SK-N-SH (cell line): ENCODE measurements at regions not wholly inside any gene's neighbourhood (a gene's known extent, or its start where the extent isn't known, plus 50 kb on each side); places are given as distances from the start of the nearest gene placed in this dataset.

Source experiments
- CTCF ChIA-PET: fragments of 300-600, 350-600 bp; formaldehyde crosslinking; extraction: SDS; loops from one replicate; lab custom pipeline; 2021; lab: Yijun Ruan, JAX
- POLR2A ChIA-PET: fragments of 350-600 bp; sonication (Branson Sonifier 250); formaldehyde crosslinking; extraction: SDS; loops from one replicate; lab custom pipeline; 2020; ENCODE audit warnings: antibody characterized with exemption, inconsistent platforms; lab: Yijun Ruan, JAX
- DNase-seq: peaks from one replicate; pipeline ENCODE4 v3.0.0; 2012
- H2AFZ ChIP-seq: fragments of 200-600 bp; sonication (generic); 2 replicates; pipeline ENCODE4 v1.8.1; 2016; ENCODE audit warnings: antibody characterized with exemption, mild to moderate bottlenecking, low read depth
- H3F3A ChIP-seq: fragments of 200-600 bp; sonication (generic); replicated peaks from 2 replicates; pipeline ENCODE3; 2016; ENCODE audit warnings: antibody characterized with exemption, mild to moderate bottlenecking; ENCODE audit not compliant: insufficient read depth
- H3K27ac ChIP-seq, 2 experiments: fragments of 200-500 bp in 1 of 2; fragments of 200-600 bp in 1 of 2; sonication (Bioruptor generic) in 1 of 2; sonication (generic), shearing (Covaris generic) in 1 of 2; 2 replicates each; pipeline versions ENCODE4 v1.5.1 to v1.6.1; 2014 to 2016; ENCODE audit warnings: low read depth in 2 of 2, inconsistent platforms in 1 of 2, low read length in 1 of 2, mild to moderate bottlenecking in 1 of 2, mixed read lengths in 1 of 2
- H3K27me3 ChIP-seq: fragments of 200-600 bp; sonication (generic), shearing (Covaris generic); 2 replicates; pipeline ENCODE4 v1.6.1; 2016; ENCODE audit warnings: mixed run types; ENCODE audit not compliant: insufficient read depth
- H3K36me3 ChIP-seq, 2 experiments: fragments of 200-500 bp in 1 of 2; fragments of 200-600 bp in 1 of 2; sonication (Bioruptor generic) in 1 of 2; sonication (generic) in 1 of 2; replicated peaks in 1 of 2; 2 replicates each; pipeline versions ENCODE3 to v1.5.1; 2014 to 2016; ENCODE audit warnings: low read length in 1 of 2, mild to moderate bottlenecking in 1 of 2; ENCODE audit not compliant: insufficient read depth in 2 of 2, control insufficient read depth in 1 of 2
- H3K4me1 ChIP-seq, 2 experiments: fragments of 200-500 bp in 1 of 2; fragments of 200-600 bp in 1 of 2; sonication (Bioruptor generic) in 1 of 2; sonication (generic), shearing (Covaris generic) in 1 of 2; 2 replicates each; pipeline versions ENCODE4 v1.5.1 to v1.6.1; 2014 to 2016; ENCODE audit warnings: low read depth in 1 of 2, low read length in 1 of 2, mixed run types in 1 of 2; ENCODE audit not compliant: insufficient read depth in 2 of 2, control insufficient read depth in 1 of 2
- H3K4me2 ChIP-seq: fragments of 200-600 bp; sonication (generic), shearing (Covaris generic); 2 replicates; pipeline ENCODE4 v1.6.1; 2017; ENCODE audit warnings: mixed run types
- H3K4me3 ChIP-seq, 2 experiments: fragments of 200-500 bp in 1 of 2; fragments of 200-600 bp in 1 of 2; sonication (Bioruptor generic) in 1 of 2; sonication (generic), shearing (Covaris generic) in 1 of 2; 2 replicates each; pipeline versions ENCODE4 v1.5.1 to v1.8.1; 2014 to 2016; ENCODE audit warnings: low read depth in 2 of 2, inconsistent platforms in 1 of 2, low read length in 1 of 2, mild to moderate bottlenecking in 1 of 2, mixed read lengths in 1 of 2, moderate library complexity in 1 of 2
- H3K79me2 ChIP-seq: fragments of 200-600 bp; sonication (generic); 2 replicates; pipeline ENCODE4 v1.8.1; 2017; ENCODE audit warnings: mild to moderate bottlenecking; ENCODE audit not compliant: insufficient read depth
- H3K9ac ChIP-seq: fragments of 200-600 bp; sonication (generic); 2 replicates; pipeline ENCODE4 v1.6.1; 2017; ENCODE audit warnings: mixed run types
- H3K9me2 ChIP-seq: fragments of 200-600 bp; sonication (generic); 2 replicates; pipeline ENCODE4 v1.6.1; 2017; ENCODE audit warnings: mixed run types
- H3K9me3 ChIP-seq: fragments of 200-600 bp; sonication (generic); 2 replicates; pipeline ENCODE4 v1.6.1; 2017; ENCODE audit warnings: mixed run types, mild to moderate bottlenecking, moderate library complexity
- H4K20me1 ChIP-seq: fragments of 200-600 bp; sonication (generic); 2 replicates; pipeline ENCODE4 v1.6.1; 2017; ENCODE audit warnings: mild to moderate bottlenecking, mixed run types; ENCODE audit not compliant: insufficient read depth
- CTCF ChIP-seq: fragments of 200-600 bp; sonication (generic); IDR thresholded peaks from 2 replicates; pipeline ENCODE4 v1.6.1; 2017; ENCODE audit warnings: antibody characterized with exemption, mild to moderate bottlenecking, moderate library complexity
- EP300 ChIP-seq, 2 experiments: IDR thresholded peaks; 2 replicates each; pipeline versions ENCODE4 v1.4.0 to v1.6.1; 2012; ENCODE audit warnings: borderline replicate concordance in 1 of 2, low read depth in 1 of 2, low read length in 1 of 2
- EZH2phosphoT487 ChIP-seq: fragments of 200-600 bp; sonication (generic); IDR thresholded peaks from 2 replicates; pipeline ENCODE4 v1.6.1; 2017; ENCODE audit warnings: low read depth, mixed run types, mild to moderate bottlenecking, antibody characterized with exemption, moderate library complexity, borderline replicate concordance
- FOSL2 ChIP-seq: IDR thresholded peaks from 2 replicates; pipeline ENCODE4 v1.4.0; 2012; ENCODE audit warnings: low read depth, mild to moderate bottlenecking, moderate library complexity, borderline replicate concordance
- FOXJ3 ChIP-seq: sonication (generic); formaldehyde crosslinking; IDR thresholded peaks from 2 replicates; pipeline ENCODE4 v1.5.1; 2020; ENCODE audit warnings: mild to moderate bottlenecking, missing genetic modification reagents
- FOXM1 ChIP-seq: IDR thresholded peaks from 2 replicates; pipeline ENCODE4 v1.4.0; 2012; ENCODE audit warnings: low read depth, mild to moderate bottlenecking
- GATA2 ChIP-seq: sonication (generic); formaldehyde crosslinking; IDR thresholded peaks from 2 replicates; pipeline ENCODE4 v1.5.0; 2020; ENCODE audit warnings: mild to moderate bottlenecking, missing genetic modification reagents
- IRF3 ChIP-seq: fragments of 150-350 bp; IDR thresholded peaks from 2 replicates; pipeline ENCODE4 v1.6.1; 2016; ENCODE audit warnings: mild to moderate bottlenecking, low read depth, low read length
- MAX ChIP-seq: IDR thresholded peaks from 2 replicates; pipeline ENCODE4 v1.4.0; 2012; ENCODE audit warnings: low read depth
- MEF2A ChIP-seq: IDR thresholded peaks from 2 replicates; pipeline ENCODE4 v1.4.0; 2012; ENCODE audit warnings: low read depth, borderline replicate concordance
- PBX3 ChIP-seq: IDR thresholded peaks from 2 replicates; pipeline ENCODE4; 2012
- POLR2AphosphoS5 ChIP-seq: IDR thresholded peaks from 2 replicates; pipeline ENCODE4 v1.6.1; 2012; ENCODE audit warnings: low read depth, low read length
- RAD21 ChIP-seq: IDR thresholded peaks from 2 replicates; pipeline ENCODE4 v1.6.1; 2012; ENCODE audit warnings: mild to moderate bottlenecking, low read length
- RCOR1 ChIP-seq: fragments of 150-350 bp; IDR thresholded peaks from 2 replicates; pipeline ENCODE4 v1.6.1; 2017; ENCODE audit warnings: antibody characterized with exemption, low read length
- RFX5 ChIP-seq: IDR thresholded peaks from 2 replicates; pipeline ENCODE4 v1.6.1; 2012; ENCODE audit warnings: mild to moderate bottlenecking, improper control_type of control experiment, low read length
- SMC3 ChIP-seq: IDR thresholded peaks from 2 replicates; pipeline ENCODE4 v1.6.1; 2012; ENCODE audit warnings: low read depth, low read length, improper control_type of control experiment
- TCF12 ChIP-seq: IDR thresholded peaks from 2 replicates; pipeline ENCODE4 v1.4.0; 2012
- USF1 ChIP-seq: IDR thresholded peaks from 2 replicates; pipeline ENCODE4 v1.4.0; 2012; ENCODE audit warnings: low read depth, borderline replicate concordance
- USF2 ChIP-seq: fragments of 150-350 bp; IDR thresholded peaks from 2 replicates; pipeline ENCODE4 v1.6.1; 2017; ENCODE audit warnings: antibody characterized with exemption, low read length, low read depth, borderline replicate concordance
- YY1 ChIP-seq: IDR thresholded peaks from 2 replicates; pipeline ENCODE4 v1.4.0; 2012; ENCODE audit warnings: low read depth, mild to moderate bottlenecking
- WGBS: methylation state at CpG from one replicate; pipeline ENCODE4 v1.1.6; 2017; ENCODE audit warnings: low lambda C conversion rate; 5-methylcytosine and 5-hydroxymethylcytosine counted together

- Histone ChIP-seq H3K9me2 (no peaks in the 10 kb centered on the region), H3K4me2 (no peak overlapping the region), H3K9me3 (peaks cover 4% of the 10 kb centered on the region; the same call in 1 of the 2 replicates), H2AFZ (no peak overlapping the region), H3K27me3 (no peaks in the 10 kb centered on the region; the same call in 1 of the 2 replicates), H3K36me3 (no peaks in the 10 kb centered on the region), H3K4me1 (no peaks in the 10 kb centered on the region), H3K79me2 (no peaks in the 10 kb centered on the region), H4K20me1 (no peaks in the 10 kb centered on the region), H3K9ac (no peak overlapping the region), H3F3A (peaks cover 14% of the 10 kb centered on the region), H3K4me3 (no peak overlapping the region), H3K27ac (no peak overlapping the region)
- no peak for TF ChIP-seq MAX
- no peak for TF ChIP-seq EZH2phosphoT487
- TF ChIP-seq RFX5 = no peak
- TF ChIP-seq USF1 = no peak
- TF ChIP-seq MEF2A = no peak
- TF ChIP-seq YY1 = no peak
- TF ChIP-seq CTCF = no peak
- no peak for TF ChIP-seq POLR2AphosphoS5
- no peak for TF ChIP-seq FOXJ3
- no peak for TF ChIP-seq PBX3
- no peak for TF ChIP-seq SMC3
- no peak for TF ChIP-seq RAD21
- no peak for TF ChIP-seq EP300 (IDR thresholded peaks at IDR 0.05; ENCODE audit: borderline replicate concordance in 1 of 2, low read depth in 1 of 2, low read length in 1 of 2)
- no peak for TF ChIP-seq TCF12
- no peak for TF ChIP-seq RCOR1
- TF ChIP-seq FOXM1 = no peak
- no peak for TF ChIP-seq FOSL2
- no peak for TF ChIP-seq GATA2 (CRISPR knock-in tag)
- no peak for TF ChIP-seq IRF3
- no peak for TF ChIP-seq USF2
- ChIA-PET CTCF (interaction anchor here (0.7 kb wide), 1 partner anchor 16 kb away, joined by 3 read pairs; no protein-coding TSS in a partner anchor), POLR2A (no interaction called here)
- WGBS = 37% methylated on average over 5 of the region's 5 CpGs
- DNase-seq = no peak
These were observed 95.5 kb upstream of the PTPN3 start for GRCh38 chr9:109593612-109594011.
